ENCODE measurements at regions not wholly inside any gene's neighbourhood (a gene's known extent, or its start where the extent isn't known, plus 50 kb on each side); places are given as distances from the start of the nearest gene placed in this dataset.

DNA sequence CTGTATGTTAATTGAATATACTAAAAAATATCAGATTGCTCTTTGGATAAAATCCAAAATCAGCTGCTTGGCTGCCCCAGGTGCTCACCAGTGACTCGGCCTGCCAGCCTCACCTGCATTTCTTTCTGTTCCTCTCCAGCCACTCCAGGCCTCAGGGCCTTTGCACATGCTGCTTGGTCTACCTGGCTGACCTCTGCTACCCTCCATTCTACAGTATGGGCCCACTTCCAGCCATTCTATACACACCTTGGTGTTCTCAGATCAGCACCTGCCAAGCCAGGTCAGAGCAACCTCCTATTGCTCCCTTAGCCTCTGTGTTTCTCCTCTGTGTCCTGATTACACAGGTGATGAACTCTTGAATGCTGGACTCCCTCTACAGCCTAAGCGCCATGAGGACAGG lies 106.6 kb upstream of the TWIST2 start:
- Histone ChIP-seq H3K9ac (ENCODE audit: low read depth, low read length) (no peak overlapping the region), H3K9me3 (ENCODE audit: insufficient read depth, low read length, severe bottlenecking) (no peaks in the 10 kb centered on the region)
- no peak for ATAC-seq (ENCODE audit: insufficient read depth, low read depth)

DNA sequence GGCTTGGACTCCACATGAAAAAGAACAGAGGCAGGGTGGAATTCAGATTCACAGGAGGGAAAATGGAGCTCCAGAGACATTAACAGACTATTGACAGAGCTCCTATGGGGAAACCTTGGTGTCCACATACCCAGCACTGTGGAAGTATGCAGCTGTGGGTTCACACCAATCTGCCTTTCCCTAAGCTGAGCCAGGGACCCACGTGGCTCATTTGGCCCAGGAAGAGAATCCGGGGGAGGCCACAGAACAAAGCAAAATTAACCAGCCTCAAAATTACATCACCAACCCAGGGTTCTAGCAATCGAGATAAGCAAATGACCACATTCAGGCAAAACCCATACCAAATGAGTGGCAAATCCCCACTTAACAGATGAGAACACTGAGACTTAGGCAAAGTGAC lies 105.8 kb upstream of the TWIST2 start:
- H3K9ac ChIP-seq (ENCODE audit: low read depth, low read length), result no peak overlapping the region
- peaks cover 11% of the 10 kb centered on the region for H3K27me3 ChIP-seq (ENCODE audit: insufficient read depth, low read length, poor library complexity)
- H4K20me1 ChIP-seq (ENCODE audit: insufficient read depth, low read length), result no peaks in the 10 kb centered on the region
- no peak overlapping the region for H3K4me2 ChIP-seq (ENCODE audit: insufficient read depth, low read length)
- no peak overlapping the region for H2AFZ ChIP-seq (ENCODE audit: low read depth, low read length)
- no peak for DNase-seq
- no peak overlapping the region for H3K4me3 ChIP-seq (ENCODE audit: low read depth in 1 of 2, low read length in 2 of 2)
- no peak for ATAC-seq (ENCODE audit: insufficient read depth, low read depth)
- no peak overlapping the region for H3K27ac ChIP-seq (ENCODE audit: low read length)
- no peaks in the 10 kb centered on the region for H3K4me1 ChIP-seq (ENCODE audit: insufficient read depth, low read length)
- no peaks in the 10 kb centered on the region for H3K9me3 ChIP-seq (ENCODE audit: insufficient read depth, low read length, severe bottlenecking)
- TF ChIP-seq CTCF (IDR thresholded peaks at IDR 0.05; ENCODE audit: borderline replicate concordance, extremely low read depth, low read length, poor library complexity, severe bottlenecking) (no peak), EZH2 (IDR thresholded peaks at IDR 0.05; ENCODE audit: borderline replicate concordance, low read depth, low read length, severe bottlenecking) (no peak)
- H3K36me3 ChIP-seq (ENCODE audit: insufficient read depth, low read length), result no peaks in the 10 kb centered on the region
- no peaks in the 10 kb centered on the region for H3K79me2 ChIP-seq (ENCODE audit: insufficient read depth, low read length)

More for the DNA sequence above, 106.6 kb upstream of the TWIST2 start:
- no peaks in the 10 kb centered on the region for H3K4me1 ChIP-seq (ENCODE audit: insufficient read depth, low read length)
- DNase-seq, result no peak
- H3K27ac ChIP-seq (ENCODE audit: low read length), result no peak overlapping the region
- TF ChIP-seq EZH2 (IDR thresholded peaks at IDR 0.05; ENCODE audit: borderline replicate concordance, low read depth, low read length, severe bottlenecking) (no peak), CTCF (IDR thresholded peaks at IDR 0.05; ENCODE audit: borderline replicate concordance, extremely low read depth, low read length, poor library complexity, severe bottlenecking) (no peak)
- no peaks in the 10 kb centered on the region for H4K20me1 ChIP-seq (ENCODE audit: insufficient read depth, low read length)
- no peaks in the 10 kb centered on the region for H3K36me3 ChIP-seq (ENCODE audit: insufficient read depth, low read length)
- peaks cover 11% of the 10 kb centered on the region for H3K27me3 ChIP-seq (ENCODE audit: insufficient read depth, low read length, poor library complexity)
- no peak overlapping the region for H2AFZ ChIP-seq (ENCODE audit: low read depth, low read length)
- H3K4me3 ChIP-seq (ENCODE audit: low read depth in 1 of 2, low read length in 2 of 2), result no peak overlapping the region
- H3K79me2 ChIP-seq (ENCODE audit: insufficient read depth, low read length), result no peaks in the 10 kb centered on the region
- H3K4me2 ChIP-seq (ENCODE audit: insufficient read depth, low read length), result no peak overlapping the region

DNA sequence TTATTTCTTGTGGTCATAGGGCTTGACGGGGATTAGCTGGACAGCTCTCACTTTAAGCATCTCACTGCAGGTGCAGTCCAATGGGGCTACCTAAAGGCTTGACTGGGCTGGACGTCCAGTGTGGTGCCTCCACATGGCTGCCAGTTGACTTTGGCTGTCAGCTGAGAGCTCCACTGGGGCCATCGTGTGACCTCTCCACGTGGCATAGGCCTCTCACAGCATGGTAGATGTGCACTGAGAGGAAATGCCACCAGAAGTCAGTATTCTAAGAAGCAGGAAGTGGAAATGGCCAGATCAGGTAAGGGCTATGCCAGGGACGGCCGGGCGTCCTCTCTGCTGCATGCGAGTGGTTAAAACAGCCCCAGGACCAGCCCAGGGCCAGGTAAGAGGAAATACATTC lies 105.2 kb upstream of the TWIST2 start:
- TF ChIP-seq EZH2 (IDR thresholded peaks at IDR 0.05; ENCODE audit: borderline replicate concordance, low read depth, low read length, severe bottlenecking) (no peak), CTCF (IDR thresholded peaks at IDR 0.05; ENCODE audit: borderline replicate concordance, extremely low read depth, low read length, poor library complexity, severe bottlenecking) (no peak)
- Histone ChIP-seq H3K9me3 (ENCODE audit: insufficient read depth, low read length, severe bottlenecking) (no peaks in the 10 kb centered on the region), H3K79me2 (ENCODE audit: insufficient read depth, low read length) (no peaks in the 10 kb centered on the region), H3K27me3 (ENCODE audit: insufficient read depth, low read length, poor library complexity) (peaks cover 11% of the 10 kb centered on the region), H3K4me3 (ENCODE audit: low read depth in 1 of 2, low read length in 2 of 2) (no peak overlapping the region), H3K36me3 (ENCODE audit: insufficient read depth, low read length) (no peaks in the 10 kb centered on the region), H2AFZ (ENCODE audit: low read depth, low read length) (no peak overlapping the region), H3K27ac (ENCODE audit: low read length) (no peak overlapping the region), H3K4me2 (ENCODE audit: insufficient read depth, low read length) (no peak overlapping the region), H3K9ac (ENCODE audit: low read depth, low read length) (no peak overlapping the region), H4K20me1 (ENCODE audit: insufficient read depth, low read length) (no peaks in the 10 kb centered on the region), H3K4me1 (ENCODE audit: insufficient read depth, low read length) (no peaks in the 10 kb centered on the region)
- no peak for ATAC-seq (ENCODE audit: insufficient read depth, low read depth)
- no peak for DNase-seq

All from DND-41 (cell line).